ENCODE measurements at regions not wholly inside any gene's neighbourhood (a gene's known extent, or its start where the extent isn't known, plus 50 kb on each side); places are given as distances from the start of the nearest gene placed in this dataset.

DNA sequence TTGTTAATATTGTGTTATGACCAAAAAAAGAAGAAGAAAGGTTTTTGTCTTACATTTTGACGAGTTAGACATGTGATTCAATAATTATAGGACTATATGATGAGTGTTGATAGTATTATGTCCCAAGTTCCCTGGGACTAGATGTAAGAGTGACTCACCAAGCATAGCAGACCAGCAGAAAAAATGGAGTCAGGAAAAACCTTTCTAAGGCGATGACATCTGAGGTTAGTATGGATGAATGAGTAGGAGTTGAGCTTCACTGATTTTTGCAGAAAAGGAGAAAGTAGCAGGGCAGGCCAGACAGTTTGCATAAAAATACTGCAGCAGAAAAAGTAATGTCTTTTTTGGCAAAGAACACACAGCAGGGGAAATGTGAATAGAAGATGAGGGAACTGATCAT, 1041.3 kb upstream of the ADGRL4 start:
- TF ChIP-seq, protein P1, sequence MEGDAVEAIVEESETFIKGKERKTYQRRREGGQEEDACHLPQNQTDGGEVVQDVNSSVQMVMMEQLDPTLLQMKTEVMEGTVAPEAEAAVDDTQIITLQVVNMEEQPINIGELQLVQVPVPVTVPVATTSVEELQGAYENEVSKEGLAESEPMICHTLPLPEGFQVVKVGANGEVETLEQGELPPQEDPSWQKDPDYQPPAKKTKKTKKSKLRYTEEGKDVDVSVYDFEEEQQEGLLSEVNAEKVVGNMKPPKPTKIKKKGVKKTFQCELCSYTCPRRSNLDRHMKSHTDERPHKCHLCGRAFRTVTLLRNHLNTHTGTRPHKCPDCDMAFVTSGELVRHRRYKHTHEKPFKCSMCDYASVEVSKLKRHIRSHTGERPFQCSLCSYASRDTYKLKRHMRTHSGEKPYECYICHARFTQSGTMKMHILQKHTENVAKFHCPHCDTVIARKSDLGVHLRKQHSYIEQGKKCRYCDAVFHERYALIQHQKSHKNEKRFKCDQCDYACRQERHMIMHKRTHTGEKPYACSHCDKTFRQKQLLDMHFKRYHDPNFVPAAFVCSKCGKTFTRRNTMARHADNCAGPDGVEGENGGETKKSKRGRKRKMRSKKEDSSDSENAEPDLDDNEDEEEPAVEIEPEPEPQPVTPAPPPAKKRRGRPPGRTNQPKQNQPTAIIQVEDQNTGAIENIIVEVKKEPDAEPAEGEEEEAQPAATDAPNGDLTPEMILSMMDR (IDR thresholded peaks at IDR 0.05) = no peak
- TF ChIP-seq POLR2A (IDR thresholded peaks at IDR 0.05) = no peak

Data from prostate gland (tissue), 2 donors.